ENCODE measurements at regions not wholly inside any gene's neighbourhood (a gene's known extent, or its start where the extent isn't known, plus 50 kb on each side); places are given as distances from the start of the nearest gene placed in this dataset.

DNA sequence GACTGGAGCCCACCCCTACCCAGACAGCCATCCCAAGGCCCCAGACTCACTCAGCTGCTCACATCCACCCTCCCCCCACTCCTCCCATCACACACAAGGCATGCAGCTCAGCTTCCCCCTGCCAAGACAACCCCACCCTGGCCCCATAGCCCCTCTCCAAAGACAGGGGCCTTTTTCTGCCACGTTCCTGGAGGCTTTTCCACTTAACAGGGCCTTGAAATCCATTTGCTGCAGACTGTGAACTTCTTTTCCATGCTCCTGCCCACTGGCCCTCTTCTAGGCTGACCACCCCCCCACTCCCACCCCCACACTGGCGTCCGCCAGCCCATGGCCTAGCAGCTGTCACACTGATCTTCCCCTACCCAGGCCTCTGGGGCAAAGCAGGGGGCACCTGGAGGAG lies 76.0 kb downstream of the PJA1 start:
- H3K9ac ChIP-seq (ENCODE audit: low read length in 3 of 3) = no peak overlapping the region
- TF ChIP-seq CTCF (IDR thresholded peaks at IDR 0.05; ENCODE audit: borderline replicate concordance, extremely low read depth, insufficient read depth) = no peak
- H3K4me3 ChIP-seq (ENCODE audit: low read length in 3 of 3) = no peak overlapping the region
- H3K9me3 ChIP-seq (ENCODE audit: control insufficient read depth in 2 of 3, insufficient read depth in 1 of 3, low read length in 3 of 3) = no peaks in the 10 kb centered on the region
- H3K27ac ChIP-seq (ENCODE audit: low read depth in 2 of 2, low read length in 2 of 2) = no peak overlapping the region
- no peaks in the 10 kb centered on the region for H3K4me1 ChIP-seq (ENCODE audit: control insufficient read depth in 2 of 3, insufficient read depth in 2 of 3, low read depth in 1 of 3, low read length in 3 of 3)
- intact Hi-C loops (cut with DNase I) = no loop called here
- FAIRE-seq (no peak), DNase-seq (no peak)
- no peaks in the 10 kb centered on the region for H3K27me3 ChIP-seq (ENCODE audit: control insufficient read depth, insufficient read depth, low read length)
- no peaks in the 10 kb centered on the region for H3K36me3 ChIP-seq (ENCODE audit: control insufficient read depth in 2 of 3, insufficient read depth in 3 of 3, low read length in 3 of 3)

GRCh38 chrX:69088171-69088938 lies 76.9 kb downstream of the PJA1 start:
- Histone ChIP-seq H3K36me3 (ENCODE audit: control insufficient read depth in 2 of 3, insufficient read depth in 3 of 3, low read length in 3 of 3) (no peaks in the 10 kb centered on the region), H3K4me1 (ENCODE audit: control insufficient read depth in 2 of 3, insufficient read depth in 2 of 3, low read depth in 1 of 3, low read length in 3 of 3) (no peaks in the 10 kb centered on the region), H3K4me3 (ENCODE audit: low read length in 3 of 3) (no peak overlapping the region), H3K27me3 (ENCODE audit: control insufficient read depth, insufficient read depth, low read length) (no peaks in the 10 kb centered on the region), H3K27ac (ENCODE audit: low read depth in 2 of 2, low read length in 2 of 2) (no peak overlapping the region), H3K9me3 (ENCODE audit: control insufficient read depth in 2 of 3, insufficient read depth in 1 of 3, low read length in 3 of 3) (no peaks in the 10 kb centered on the region), H3K9ac (ENCODE audit: low read length in 3 of 3) (no peak overlapping the region)
- intact Hi-C loops (cut with DNase I) = no loop called here
- TF ChIP-seq CTCF (IDR thresholded peaks at IDR 0.05; ENCODE audit: borderline replicate concordance, extremely low read depth, insufficient read depth) = no peak
- FAIRE-seq (no peak), DNase-seq (peak in 2 of 5 donors; percentile 64 to 78)

GRCh38 chrX:69085826-69086225 lies 79.4 kb downstream of the PJA1 start:
- Histone ChIP-seq H3K4me1 (ENCODE audit: control insufficient read depth in 2 of 3, insufficient read depth in 2 of 3, low read depth in 1 of 3, low read length in 3 of 3) (no peaks in the 10 kb centered on the region), H3K9ac (ENCODE audit: low read length in 3 of 3) (no peak overlapping the region), H3K36me3 (ENCODE audit: control insufficient read depth in 2 of 3, insufficient read depth in 3 of 3, low read length in 3 of 3) (no peaks in the 10 kb centered on the region), H3K27ac (ENCODE audit: low read depth in 2 of 2, low read length in 2 of 2) (no peak overlapping the region), H3K9me3 (ENCODE audit: control insufficient read depth in 2 of 3, insufficient read depth in 1 of 3, low read length in 3 of 3) (no peaks in the 10 kb centered on the region), H3K4me3 (ENCODE audit: low read length in 3 of 3) (no peak overlapping the region), H3K27me3 (ENCODE audit: control insufficient read depth, insufficient read depth, low read length) (no peaks in the 10 kb centered on the region)
- intact Hi-C loops (cut with DNase I) = no loop called here
- TF ChIP-seq CTCF (IDR thresholded peaks at IDR 0.05; ENCODE audit: borderline replicate concordance, extremely low read depth, insufficient read depth) = no peak
- DNase-seq = no peak
- FAIRE-seq = no peak

GRCh38 chrX:69085151-69085550 lies 80.1 kb downstream of the PJA1 start:
- Histone ChIP-seq H3K36me3 (ENCODE audit: control insufficient read depth in 2 of 3, insufficient read depth in 3 of 3, low read length in 3 of 3) (no peaks in the 10 kb centered on the region), H3K27ac (ENCODE audit: low read depth in 2 of 2, low read length in 2 of 2) (no peak overlapping the region), H3K27me3 (ENCODE audit: control insufficient read depth, insufficient read depth, low read length) (no peaks in the 10 kb centered on the region), H3K4me3 (ENCODE audit: low read length in 3 of 3) (no peak overlapping the region), H3K9me3 (ENCODE audit: control insufficient read depth in 2 of 3, insufficient read depth in 1 of 3, low read length in 3 of 3) (no peaks in the 10 kb centered on the region), H3K9ac (ENCODE audit: low read length in 3 of 3) (no peak overlapping the region), H3K4me1 (ENCODE audit: control insufficient read depth in 2 of 3, insufficient read depth in 2 of 3, low read depth in 1 of 3, low read length in 3 of 3) (no peaks in the 10 kb centered on the region)
- intact Hi-C loops (cut with DNase I) = no loop called here
- no peak for TF ChIP-seq CTCF (IDR thresholded peaks at IDR 0.05; ENCODE audit: borderline replicate concordance, extremely low read depth, insufficient read depth)
- no peak for FAIRE-seq
- no peak for DNase-seq
